ENCODE measurements at regions not wholly inside any gene's neighbourhood (a gene's known extent, or its start where the extent isn't known, plus 50 kb on each side); places are given as distances from the start of the nearest gene placed in this dataset.

GRCh38 chr15:70220490-70221096 is 122.9 kb upstream of the TLE3 start:
- TF ChIP-seq EZH2 (IDR thresholded peaks at IDR 0.05), result no peak
- TF ChIP-seq, protein P1, sequence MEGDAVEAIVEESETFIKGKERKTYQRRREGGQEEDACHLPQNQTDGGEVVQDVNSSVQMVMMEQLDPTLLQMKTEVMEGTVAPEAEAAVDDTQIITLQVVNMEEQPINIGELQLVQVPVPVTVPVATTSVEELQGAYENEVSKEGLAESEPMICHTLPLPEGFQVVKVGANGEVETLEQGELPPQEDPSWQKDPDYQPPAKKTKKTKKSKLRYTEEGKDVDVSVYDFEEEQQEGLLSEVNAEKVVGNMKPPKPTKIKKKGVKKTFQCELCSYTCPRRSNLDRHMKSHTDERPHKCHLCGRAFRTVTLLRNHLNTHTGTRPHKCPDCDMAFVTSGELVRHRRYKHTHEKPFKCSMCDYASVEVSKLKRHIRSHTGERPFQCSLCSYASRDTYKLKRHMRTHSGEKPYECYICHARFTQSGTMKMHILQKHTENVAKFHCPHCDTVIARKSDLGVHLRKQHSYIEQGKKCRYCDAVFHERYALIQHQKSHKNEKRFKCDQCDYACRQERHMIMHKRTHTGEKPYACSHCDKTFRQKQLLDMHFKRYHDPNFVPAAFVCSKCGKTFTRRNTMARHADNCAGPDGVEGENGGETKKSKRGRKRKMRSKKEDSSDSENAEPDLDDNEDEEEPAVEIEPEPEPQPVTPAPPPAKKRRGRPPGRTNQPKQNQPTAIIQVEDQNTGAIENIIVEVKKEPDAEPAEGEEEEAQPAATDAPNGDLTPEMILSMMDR (IDR thresholded peaks at IDR 0.05), result no peak
- TF ChIP-seq EZH2phosphoT487 (IDR thresholded peaks at IDR 0.05), result no peak
